ENCODE measurements at regions not wholly inside any gene's neighbourhood (a gene's known extent, or its start where the extent isn't known, plus 50 kb on each side); places are given as distances from the start of the nearest gene placed in this dataset.

DNA sequence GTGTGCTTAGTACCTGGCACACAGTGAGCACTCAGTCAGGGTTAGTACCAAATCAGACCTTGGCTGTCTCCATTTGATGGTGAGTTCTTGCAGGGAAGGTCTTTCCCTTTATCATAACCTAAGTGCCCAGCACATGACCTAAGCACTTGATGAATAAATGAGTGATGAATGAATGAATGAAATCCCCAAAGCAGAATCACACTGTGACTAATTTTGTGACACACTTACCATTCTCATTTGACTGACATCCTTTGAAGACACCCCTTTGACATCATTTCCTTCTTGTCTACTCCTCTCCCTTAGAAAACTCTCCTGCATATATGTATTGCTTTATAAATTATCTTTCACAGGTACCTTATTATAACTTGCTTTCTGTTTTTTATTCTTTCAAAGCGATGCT is 130.2 kb upstream of the ELL2 start:
- DNase-seq, result no peak

DNA sequence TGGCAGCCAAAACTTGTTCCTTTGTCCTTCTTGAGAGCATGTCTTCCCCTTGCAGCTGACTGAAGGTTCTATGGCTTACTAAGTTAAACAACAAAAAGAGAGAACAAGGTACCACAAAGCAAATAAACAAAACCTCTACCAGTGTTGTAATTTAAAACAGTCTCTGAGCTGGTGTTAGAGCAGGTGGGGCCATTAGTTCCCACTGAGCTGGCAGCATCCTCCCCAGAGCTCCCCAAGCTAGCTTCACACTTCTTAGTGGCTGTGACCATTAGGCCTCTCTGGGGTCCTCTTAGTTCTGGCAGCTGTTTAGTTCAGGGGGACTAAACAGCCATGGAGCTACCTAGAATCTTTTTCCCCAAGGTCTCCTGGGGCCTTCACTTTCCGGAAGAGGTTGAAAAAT is 128.6 kb upstream of the ELL2 start:
- no peak for DNase-seq

DNA sequence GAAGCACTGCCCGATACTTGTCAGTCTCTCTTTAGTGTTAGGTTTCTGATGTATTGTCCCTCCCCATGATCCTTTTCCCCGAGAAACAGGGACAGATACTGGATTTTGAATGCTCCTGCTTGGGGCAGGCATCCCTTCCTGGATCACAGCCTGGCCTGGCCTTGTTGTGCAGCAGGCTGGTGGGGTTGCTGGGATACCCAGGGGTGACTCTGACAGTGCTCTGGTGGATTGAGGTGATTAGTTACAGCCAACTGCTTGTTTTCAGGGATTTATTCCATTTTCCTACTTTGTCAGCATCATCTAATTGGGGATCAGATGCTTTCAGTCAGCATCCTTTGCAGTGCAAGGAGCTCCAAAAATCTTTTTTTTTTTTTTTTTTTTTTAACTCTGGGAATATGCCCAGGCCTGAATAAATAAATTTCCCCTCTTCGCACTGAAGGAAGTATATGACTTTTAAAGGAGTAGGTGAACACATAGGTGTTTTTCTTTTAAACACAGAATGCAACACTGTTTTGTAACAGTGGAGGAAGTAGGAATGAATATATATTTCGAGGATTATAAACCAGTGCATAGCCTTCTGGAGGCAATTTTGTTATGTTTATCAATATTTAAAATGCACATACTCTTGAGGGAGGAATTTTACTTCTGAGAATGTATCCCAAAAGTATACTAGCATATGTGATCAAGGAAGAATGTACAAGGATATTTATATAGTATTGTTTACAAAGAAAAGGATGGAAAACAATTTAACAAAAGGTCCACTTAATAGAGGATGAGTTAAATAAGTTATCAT is 127.3 kb upstream of the ELL2 start:
- no peak for DNase-seq

DNA sequence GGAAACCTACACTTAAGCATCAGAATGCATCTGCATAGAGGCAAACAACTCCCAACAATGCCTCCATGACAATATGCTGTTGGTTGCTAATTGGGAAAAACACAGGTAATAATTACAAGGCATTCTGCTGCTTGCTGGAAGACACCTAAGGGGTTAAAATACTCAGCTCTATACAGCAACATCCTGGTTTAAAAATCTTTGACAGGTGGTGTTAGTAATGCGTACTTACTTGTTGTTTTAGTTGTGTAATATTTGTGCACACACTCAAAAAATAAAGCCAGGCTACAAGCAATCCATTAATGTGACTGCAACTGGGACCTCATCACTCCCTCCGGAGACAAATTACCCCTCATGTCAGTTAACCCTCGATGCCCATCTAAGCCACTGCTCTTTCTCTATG is 126.3 kb upstream of the ELL2 start:
- DNase-seq, result no peak

DNA sequence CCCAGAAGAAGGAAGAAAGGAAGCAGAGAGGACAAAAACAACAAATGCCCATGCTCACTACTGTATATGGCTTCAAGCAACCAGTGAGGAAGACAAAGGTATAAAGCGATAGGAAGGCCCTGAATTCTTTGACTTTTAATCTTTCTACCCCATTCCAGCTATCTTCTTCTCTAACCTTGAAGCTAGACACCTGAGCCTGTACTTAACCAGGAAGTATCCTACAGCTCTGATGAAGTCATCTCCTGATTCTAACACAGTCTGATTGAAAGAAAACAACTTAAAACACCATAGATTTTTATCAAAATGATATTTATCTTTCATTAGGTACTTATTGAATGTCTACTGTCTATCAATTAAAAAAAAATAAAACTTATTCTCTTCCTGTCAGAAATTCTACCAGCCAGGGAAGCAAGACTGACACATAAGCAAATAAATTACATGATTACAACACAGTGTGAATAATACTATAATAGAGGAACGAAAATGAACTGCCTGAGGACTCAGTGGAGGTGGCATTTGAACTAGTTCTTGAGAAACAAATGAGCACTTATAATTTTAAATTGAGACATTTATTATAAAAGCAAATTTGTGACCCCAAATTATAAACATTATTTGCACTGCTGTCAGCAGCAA is 123.3 kb upstream of the ELL2 start:
- DNase-seq, result peak; percentile 47 to 76 (median 62)

DNA sequence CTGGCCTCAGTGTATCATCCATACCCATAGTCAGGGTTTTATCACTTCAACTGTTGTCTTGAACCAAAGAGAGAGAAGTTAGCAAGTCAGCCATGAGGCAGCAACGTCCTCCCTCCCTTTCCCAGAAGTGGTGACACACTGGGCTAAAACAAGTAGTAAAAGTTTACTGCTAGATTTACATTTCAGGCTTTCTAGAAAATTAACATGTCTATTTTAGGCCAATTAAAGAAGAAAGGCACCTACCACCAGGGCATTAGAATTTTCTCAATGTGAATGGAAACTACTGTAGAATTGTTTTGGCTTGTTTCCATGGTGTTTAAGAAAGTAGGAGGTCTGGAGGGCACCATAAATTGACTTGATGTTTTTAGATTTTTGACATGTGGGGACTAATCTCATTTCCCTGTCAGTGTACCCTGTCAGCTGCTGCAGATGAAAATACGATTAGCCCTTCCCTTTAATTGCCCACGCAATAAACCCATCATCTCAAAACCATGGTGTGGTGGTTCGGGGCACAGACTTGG is 121.8 kb upstream of the ELL2 start:
- DNase-seq, result peak in 2 of 4 experiments; percentile 29 to 43

DNA sequence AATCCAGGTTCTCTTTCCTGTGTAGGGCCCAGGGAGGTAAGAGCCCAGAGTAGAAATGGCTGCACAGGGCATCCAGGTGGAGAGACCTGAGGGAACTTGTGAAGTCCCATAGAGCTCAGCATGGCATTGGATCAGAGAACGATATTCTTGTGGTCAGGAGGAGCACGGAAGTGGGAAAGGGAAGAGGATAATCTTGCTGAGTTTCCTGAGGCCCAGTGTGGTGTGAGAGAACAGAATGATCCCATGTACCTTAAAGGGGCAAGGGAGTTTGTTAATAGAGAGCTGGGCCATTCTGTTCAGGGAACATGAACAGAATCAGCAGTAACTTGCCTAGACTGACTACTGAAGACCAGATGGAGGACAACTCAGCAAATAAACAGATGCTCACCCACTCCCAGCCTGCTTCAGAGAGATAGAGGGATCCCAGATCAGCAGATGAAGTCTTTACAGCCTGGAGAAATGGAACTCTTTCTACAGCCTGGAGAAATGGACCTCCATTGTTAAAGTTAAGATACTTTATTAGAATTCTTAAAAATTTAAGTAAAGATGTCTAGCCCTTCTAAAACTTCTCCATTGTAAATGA is 119.7 kb upstream of the ELL2 start:
- DNase-seq, result peak in 2 of 4 experiments; percentile 19 to 21

DNA sequence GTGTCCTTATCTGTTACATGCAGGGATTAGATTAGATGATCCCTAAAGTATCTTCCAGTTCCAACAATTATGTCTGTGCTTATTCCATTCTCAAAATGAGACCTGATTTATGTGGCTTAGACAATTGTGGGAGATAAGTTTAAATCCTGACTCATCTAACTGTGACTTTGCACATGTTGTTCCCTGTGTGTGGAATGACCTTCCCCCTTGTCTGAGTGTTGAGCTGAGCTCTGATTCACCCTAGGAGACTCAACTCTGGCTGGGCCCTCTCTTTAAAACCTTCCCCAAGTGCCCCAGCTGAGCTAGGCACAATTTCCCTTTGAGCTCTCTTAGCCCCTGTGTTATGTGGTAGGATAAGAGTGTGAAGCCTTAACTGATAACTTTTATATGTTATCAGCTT is 118.9 kb upstream of the ELL2 start:
- DNase-seq, result peak; percentile 33 to 76 (median 70)

DNA sequence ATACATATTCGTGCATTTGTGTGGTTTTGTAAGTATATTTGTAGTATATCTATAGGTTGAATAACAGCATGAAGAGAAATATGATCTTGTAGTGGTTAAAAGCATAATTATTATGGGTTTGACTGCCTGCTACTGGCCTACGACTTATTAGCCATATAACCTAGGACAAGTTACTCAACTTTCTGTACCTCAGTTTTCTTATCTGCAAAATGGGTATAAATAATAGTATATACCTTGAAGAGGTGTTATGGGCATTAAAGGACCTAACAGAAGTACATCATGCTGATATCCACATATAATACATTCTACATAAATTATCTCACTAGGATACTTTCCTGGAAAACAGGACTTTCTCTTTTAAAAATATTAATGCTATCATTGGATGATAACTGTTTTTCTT is 118.3 kb upstream of the ELL2 start:
- DNase-seq, result no peak

DNA sequence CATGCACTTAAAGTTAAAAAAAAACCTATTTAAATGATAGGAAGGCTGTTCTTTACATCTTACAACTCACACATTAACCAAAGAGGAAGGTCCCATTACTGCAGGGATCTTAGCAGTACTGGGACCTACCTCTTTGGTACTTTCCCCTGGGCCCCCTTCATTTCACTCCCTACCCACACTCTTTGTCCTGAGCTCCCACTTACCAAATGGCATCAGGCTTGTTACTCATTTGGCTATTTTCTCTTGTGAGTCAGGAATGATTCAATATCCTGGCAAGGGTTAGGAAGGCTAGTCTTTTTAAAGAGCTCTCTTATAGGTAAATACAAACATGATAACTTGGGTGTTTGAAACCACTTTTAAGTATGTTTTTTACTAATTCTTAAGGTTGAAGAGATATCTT is 117.4 kb upstream of the ELL2 start:
- peak; percentile 63 to 89 (median 78) for DNase-seq

DNA sequence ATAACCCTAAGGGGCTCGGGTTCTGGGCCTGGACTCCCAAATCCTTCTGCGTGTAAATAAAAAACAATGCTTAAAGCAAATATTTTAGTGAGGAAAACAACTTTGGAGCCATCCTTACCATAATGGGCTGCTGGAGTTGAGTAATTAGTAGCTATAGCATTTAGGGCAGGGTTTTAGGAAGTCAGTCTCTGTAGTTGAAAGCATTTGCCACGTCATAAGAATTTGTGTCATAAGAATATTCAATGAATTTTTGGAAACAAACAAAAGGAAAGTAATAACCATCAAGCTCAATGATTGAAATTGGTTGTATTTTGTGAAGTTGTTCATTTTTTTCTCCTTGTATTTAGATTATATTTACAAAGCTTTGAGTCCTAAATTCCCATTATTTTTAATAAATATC is 114.8 kb upstream of the ELL2 start:
- peak in 2 of 4 experiments; percentile 43 to 52 for DNase-seq

DNA sequence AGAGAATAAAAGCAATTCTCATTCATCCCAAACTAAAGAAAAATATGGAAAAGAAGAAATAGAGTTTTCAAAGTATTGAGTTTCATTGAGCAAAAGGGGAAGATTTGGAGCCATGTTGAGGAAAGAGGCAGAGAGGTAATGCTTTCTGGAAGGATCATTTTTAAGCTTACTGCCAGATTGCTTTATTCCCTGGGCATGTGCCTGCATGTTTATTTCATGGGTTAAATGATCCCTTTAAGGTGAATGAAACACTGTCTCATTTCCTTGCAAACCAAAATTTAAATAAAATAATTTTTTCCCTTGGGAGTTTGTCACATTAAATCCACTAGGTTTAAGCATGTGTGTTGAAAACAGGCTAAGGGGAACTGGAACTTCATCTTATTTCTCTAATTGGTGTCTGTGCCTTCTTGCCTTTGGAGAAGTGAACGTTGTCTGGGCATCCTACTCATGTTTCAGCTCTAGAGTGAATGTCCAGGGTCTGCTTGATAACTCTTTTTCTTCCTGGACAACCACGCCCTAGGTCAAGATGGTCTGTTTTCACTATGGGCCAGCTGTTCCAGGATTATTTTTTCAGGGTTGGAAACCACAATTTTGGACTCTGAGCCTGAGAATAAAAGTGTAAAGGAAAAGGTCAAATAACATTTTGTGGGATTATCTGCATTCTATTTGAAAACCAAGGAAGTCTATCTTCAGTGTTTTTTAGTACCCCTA is 114.1 kb upstream of the ELL2 start:
- DNase-seq, result peak; percentile 27 to 65 (median 48)

DNA sequence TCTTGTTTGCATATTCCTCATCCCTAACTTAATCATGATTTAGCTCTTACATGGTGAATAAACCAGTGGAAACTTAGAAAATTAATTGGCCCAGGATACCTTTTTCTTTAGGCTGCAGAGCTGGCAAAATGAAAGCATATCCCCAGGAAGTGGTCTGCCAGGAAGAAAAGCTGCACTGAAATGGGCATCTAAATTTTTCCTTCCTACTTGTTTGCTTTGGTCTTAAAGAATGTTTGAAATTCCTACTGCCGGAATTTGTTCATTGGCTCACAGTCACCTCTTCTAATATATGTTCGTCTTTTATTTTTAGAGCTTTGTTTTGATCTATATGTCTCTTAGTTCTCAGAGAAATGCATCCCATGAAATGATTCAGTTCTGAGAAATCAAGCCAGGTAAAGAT is 113.2 kb upstream of the ELL2 start:
- no peak for DNase-seq

DNA sequence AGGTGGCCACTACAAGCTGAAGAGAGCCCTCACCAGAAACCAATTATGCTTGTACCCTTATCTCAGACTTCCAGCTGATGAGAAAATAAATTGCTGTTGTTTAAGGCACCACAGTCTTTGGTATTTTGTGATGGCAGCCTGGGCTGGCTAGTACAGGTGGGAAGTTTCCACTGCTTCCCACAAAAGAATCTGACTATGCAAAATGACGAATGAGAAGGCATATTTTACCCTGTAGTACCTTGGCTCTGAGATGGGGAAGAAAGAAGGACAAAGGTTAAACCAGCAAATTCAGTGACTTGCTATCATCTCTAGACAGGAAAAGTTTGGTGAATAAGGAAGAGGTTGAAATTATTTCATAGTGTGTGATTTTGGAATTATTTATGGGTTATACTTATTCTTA is 112.8 kb upstream of the ELL2 start:
- DNase-seq, result no peak

DNA sequence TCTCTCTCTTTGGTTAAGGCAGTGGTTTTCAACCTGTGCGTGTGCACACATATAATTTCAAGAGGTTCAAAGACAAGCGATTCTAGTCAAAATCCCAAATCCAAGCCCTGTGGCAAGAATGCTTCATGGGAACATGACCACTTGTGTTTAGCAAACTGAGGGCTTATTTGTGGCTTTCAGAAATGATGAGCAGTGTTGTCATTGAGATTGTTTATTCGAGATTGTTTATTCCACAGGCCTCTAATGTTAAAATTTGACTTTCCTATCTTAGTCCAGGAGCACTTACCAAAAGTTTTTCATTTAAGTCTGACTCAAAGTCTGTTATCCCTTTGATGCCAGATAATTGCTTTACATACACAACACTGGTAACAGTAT is 111.1 kb upstream of the ELL2 start:
- DNase-seq, result no peak

DNA sequence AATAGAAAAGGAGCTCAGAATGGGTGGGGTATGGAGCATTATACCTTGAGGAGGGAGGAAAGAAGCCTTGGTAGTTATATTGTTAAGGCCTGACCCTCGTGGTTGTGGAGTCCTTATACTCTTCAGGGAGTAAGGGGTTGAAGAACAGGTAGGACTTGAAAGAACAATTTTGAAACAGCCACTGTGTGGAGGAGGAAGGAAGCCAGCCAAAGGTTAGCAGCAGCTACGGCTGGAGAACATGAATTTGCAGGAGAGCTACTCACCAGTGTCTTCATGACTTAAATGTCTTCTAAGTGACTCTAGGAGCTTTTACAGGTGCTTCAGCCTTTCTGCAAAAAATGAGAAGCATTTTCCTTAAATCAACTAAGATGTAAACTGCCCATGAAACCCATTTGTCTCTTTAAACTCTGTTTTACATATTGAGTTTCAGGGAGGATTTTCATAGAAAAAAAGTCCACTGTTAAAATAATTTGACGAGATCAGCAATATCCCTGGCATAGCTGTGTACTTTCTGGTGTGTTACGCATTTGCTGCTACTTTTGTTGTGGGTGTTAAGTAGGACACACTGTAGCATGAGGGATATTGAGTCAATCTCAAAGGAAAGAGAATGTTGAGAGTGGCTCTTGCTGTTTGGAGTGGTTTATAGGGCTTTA is 110.6 kb upstream of the ELL2 start:
- no peak for DNase-seq

DNA sequence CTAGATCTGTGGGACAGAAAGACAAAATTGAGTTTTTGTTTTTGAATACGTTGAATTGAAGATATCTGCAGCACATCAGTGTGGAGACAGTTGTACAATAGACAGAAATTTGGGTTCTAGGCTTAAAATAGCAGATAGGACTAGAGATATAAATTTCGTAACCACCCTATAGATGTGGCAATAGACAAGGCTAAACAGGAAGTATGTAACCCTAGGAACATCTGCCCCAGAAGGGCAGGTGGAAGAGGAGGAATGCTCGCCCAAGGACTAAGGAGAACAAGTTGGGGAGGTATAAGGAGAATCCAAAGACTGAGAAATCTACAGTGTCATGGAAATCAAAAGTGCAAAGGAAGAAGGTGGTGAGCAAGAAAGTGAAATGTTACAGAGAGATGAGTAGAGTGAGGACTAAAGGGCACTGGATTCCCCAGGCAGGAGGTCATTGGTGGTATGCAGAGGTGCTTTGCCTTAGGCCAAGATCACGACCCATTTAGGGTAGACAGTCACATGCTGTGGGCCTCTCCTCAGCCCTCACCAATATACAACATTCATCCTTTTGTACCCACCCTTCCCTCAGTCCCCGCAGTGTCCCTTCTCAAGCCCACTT is 109.1 kb upstream of the ELL2 start:
- peak in 3 of 4 experiments; percentile 39 to 67 (median 64) for DNase-seq

DNA sequence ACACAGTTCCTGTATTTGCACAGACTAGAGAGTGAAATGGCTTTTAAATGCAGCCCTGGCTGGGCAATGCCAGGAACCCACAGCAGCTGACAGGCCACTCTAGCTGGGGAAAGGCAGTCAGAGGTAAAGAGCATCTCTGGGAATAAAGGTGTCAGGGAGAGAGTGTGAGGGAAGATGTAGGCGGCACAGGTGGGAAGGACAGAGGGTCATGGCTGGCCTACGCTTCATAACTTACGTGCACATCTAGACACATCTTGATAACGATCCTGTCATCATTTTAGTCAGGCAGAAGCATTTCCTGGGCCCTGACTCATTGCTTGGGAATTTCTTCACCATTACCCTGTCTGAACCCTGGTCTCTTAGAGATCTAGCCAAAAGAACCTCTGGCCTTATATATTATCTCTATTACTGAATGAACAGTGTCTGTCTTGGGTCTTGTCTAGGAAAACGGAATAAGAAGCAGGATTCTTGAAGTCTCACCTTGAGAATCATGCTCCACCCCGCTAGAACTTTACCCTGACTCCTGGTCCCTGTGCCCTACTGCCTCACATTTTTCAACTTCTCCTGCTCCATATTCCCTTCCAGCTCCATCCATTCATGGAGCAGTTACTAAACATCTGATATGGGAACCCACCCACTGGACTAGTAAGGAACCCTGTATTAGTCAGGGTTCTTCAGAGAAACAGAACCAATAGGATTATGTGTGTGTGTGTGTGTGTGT is 106.4 kb upstream of the ELL2 start:
- peak; percentile 34 to 64 (median 50) for DNase-seq

DNA sequence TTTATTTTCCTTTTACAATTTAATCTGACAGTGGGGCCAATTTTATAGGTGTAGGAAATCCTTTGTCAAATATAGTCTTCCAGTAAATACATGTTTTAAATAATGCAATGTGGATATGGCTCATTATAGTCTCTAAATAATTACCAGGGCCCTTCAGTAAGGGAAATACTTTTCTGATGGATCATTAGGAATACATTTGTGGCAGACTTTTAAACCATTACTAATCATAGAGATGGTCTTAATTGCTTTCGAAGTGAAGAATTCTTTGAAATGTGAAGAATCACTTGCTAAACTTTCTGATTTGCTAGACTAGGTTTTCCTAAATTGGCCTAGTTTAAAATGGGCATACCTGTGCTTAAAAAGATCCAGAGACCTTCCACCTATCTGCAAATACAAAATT is 105.6 kb upstream of the ELL2 start:
- no peak for DNase-seq

DNA sequence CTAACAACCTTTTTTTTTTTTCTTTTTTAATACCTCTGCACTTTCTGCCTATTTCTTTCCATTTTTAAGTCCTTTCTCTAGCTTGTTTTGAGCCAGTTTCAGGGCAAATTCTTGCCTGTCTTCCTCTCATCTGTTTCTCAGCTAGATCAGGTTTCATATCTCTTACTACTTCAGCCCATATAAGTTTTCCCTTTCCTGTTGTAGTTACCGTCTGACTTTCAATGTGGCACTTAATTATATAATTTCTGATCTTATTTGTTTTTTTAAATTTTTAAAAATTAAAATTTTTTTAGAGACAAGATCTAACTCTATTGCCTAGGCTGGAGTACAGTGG is 104.7 kb upstream of the ELL2 start:
- DNase-seq, result no peak

DNA sequence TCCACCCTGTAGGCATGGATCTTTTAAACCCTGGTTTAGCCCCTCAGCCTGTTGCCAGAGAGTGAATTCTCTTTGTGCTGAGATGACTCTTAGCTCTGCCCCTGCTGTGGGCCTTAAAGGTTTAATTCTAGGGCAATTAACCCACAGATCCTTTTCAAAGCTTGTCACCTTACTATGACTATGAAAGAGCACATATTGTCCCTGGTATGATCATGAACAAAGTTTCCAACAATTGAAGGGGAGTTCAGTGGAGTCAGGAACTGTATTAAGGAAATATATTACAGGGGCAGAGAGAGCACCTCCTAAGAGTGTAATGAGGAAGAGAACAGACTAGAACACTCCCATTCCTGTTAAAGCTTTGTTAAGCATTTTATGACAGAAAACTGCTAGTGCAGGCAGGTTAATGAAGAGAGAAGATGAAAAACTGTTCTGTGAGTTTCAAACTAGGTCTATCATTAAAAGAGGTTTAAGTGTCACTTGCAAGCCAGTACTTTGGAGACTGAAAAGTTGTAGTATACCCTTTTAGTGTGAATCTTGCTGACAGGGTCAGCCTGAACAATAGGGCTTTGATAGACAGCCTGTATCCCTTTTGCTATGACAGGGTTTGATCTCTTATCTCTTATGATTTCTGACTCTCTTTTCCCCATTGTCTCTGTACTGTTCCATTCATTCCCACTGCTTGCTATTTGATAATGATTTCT is 104.2 kb upstream of the ELL2 start:
- peak in 2 of 4 experiments; percentile 22 to 43 for DNase-seq

Data from suppressor macrophage (primary cell).